PC-9 (cell line): ENCODE measurements at regions not wholly inside any gene's neighbourhood (a gene's known extent, or its start where the extent isn't known, plus 50 kb on each side); places are given as distances from the start of the nearest gene placed in this dataset.

Experiments
- CTCF ChIP-seq: fragments of 200-600 bp; sonication (generic); conservative IDR thresholded peaks from 2 replicates; pipeline ENCODE4 v1.6.1; 2017; ENCODE audit warnings: mixed run types, antibody characterized with exemption, mild to moderate bottlenecking, moderate library complexity
- EZH2 ChIP-seq: fragments of 200-600 bp; sonication (generic); IDR thresholded peaks from 2 replicates; pipeline ENCODE4 v1.8.0; 2017; ENCODE audit warnings: antibody characterized with exemption, low read depth

- TF ChIP-seq CTCF (no peak), EZH2 (no peak)
Measured at GRCh38 chr12:124408822-124409517, 114.1 kb downstream of the RFLNA start.
